ENCODE measurements at regions not wholly inside any gene's neighbourhood (a gene's known extent, or its start where the extent isn't known, plus 50 kb on each side); places are given as distances from the start of the nearest gene placed in this dataset.

DNA sequence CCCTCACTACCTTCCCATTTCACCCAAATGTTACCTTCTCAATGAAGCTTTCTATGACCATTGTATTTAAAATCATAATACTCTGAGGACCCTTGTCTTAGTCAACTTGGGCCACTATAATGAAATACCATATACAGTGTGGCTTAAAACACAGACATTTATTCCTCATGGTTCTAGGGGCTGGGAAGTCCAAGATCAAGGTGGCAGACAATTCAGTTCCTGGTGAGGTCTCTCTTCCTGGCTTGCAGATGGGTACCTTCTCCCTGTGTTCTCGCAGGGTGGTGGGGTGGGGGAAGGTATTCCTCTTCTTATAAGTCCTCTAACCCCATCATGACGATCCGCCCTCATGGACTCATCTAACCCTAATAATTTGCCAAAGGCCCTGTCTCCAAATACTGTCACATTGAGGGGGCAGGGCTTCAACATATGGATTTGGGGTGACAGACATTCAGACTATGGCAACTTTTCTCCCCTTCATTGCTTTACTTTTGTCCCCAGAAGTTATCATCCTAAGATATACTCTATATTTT is 163.7 kb upstream of the PWP1 start:
- intact Hi-C loops (cut with DNase I) = no loop called here
- Histone ChIP-seq H3K27me3 (no peaks in the 10 kb centered on the region), H3K4me3 (no peak overlapping the region), H3K27ac (no peak overlapping the region), H3K9me3 (no peaks in the 10 kb centered on the region), H3K4me1 (no peaks in the 10 kb centered on the region), H3K36me3 (no peaks in the 10 kb centered on the region)
- ATAC-seq = no peak
- TF ChIP-seq, protein P1, sequence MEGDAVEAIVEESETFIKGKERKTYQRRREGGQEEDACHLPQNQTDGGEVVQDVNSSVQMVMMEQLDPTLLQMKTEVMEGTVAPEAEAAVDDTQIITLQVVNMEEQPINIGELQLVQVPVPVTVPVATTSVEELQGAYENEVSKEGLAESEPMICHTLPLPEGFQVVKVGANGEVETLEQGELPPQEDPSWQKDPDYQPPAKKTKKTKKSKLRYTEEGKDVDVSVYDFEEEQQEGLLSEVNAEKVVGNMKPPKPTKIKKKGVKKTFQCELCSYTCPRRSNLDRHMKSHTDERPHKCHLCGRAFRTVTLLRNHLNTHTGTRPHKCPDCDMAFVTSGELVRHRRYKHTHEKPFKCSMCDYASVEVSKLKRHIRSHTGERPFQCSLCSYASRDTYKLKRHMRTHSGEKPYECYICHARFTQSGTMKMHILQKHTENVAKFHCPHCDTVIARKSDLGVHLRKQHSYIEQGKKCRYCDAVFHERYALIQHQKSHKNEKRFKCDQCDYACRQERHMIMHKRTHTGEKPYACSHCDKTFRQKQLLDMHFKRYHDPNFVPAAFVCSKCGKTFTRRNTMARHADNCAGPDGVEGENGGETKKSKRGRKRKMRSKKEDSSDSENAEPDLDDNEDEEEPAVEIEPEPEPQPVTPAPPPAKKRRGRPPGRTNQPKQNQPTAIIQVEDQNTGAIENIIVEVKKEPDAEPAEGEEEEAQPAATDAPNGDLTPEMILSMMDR (IDR thresholded peaks at IDR 0.05) = no peak
- DNase-seq = no peak
- 78 to 93% methylated on average over 3 of the region's 3 CpGs for WGBS, 2 donors
- FAIRE-seq = no peak

DNA sequence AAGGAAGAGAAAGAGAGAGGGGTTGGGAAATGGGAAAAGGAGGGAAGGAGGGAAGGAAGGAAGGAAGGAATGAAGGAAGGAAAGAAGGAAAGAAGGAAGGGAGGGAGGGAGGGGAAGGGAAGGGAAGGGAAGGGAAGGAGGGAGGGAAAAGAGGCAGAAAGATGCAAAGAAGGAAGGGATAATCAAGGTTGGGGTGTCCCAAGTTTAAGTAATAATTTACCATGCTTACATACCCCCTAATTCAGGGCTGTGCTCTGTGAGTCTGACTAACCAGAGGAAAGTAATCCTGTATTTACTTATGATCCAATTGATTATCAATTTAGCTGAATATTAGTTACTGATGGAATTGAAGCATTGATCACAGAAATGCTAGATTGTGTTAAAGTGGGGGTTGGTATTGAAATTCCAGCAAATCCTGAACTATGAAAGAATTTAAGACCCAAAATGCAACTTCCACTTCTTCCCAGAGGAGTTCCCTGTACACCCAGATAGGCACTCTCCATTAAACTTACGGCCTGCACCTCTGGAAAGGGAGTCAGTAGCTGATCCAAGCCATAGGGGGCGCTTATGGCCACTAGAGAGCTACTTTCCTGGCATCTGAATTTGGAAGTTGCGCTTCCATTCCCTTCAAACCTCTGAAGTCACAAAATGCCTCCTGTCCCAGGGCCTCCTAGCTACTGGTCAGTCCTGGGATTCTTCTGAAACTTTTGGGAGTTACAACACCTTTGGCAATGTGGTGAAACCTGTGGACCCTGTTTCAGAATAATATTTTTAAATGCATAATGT is 162.7 kb upstream of the PWP1 start:
- DNase-seq (no peak), FAIRE-seq (no peak), ATAC-seq (no peak)
- no peak overlapping the region for H3K27ac ChIP-seq
- intact Hi-C loops (cut with DNase I) = no loop called here
- no peaks in the 10 kb centered on the region for H3K4me1 ChIP-seq
- H3K9me3 ChIP-seq = no peaks in the 10 kb centered on the region
- TF ChIP-seq, protein P1 (IDR thresholded peaks at IDR 0.05) = no peak
- H3K4me3 ChIP-seq = no peak overlapping the region
- H3K27me3 ChIP-seq = no peaks in the 10 kb centered on the region
- WGBS, 2 donors = 72 to 76% methylated on average over 3 of the region's 3 CpGs
- no peaks in the 10 kb centered on the region for H3K36me3 ChIP-seq

DNA sequence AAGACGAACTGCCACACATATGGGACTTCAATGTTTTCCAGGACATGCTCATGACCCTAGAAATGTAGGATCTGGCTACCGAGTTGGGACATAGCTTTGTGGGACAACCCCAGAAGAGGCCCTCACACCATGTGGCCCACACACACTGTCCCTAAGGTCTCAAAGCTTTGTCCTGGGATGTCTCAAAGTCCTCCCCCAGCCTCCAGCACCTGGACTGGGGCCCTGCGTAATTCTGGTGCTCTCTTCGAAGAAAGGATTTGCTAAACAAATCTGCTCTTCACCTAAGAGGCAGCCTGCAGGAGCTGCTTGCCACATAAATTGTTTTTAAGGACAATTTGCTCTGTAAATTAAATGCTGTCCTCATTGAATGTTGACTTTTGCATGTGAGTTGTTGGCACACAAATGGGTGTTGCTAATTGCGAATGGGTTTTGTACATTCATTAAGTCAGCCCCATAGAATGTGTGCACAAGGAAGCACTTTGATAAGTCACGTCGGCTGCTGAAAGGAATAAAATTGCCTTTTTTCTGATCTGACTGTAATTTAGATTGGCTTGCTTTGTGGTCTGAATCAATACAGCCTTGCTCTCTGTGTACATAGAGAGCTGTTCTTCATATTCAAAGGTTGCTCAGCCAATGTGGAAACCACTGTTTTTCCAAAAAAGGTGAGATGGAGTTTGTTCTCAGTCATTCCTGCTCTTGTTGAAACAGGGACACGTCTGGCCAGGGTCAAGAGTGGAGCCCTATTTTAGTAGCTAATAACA is 161.6 kb upstream of the PWP1 start:
- Histone ChIP-seq H3K36me3 (no peaks in the 10 kb centered on the region), H3K4me1 (no peaks in the 10 kb centered on the region), H3K4me3 (no peak overlapping the region), H3K27ac (no peak overlapping the region), H3K27me3 (no peaks in the 10 kb centered on the region), H3K9me3 (no peaks in the 10 kb centered on the region)
- DNase-seq (no peak), FAIRE-seq (no peak), ATAC-seq (peak in 2 of 4 donors; percentile 48 to 81)
- intact Hi-C loops (cut with DNase I) = no loop called here
- 38 to 47% methylated on average over 8 of the region's 8 CpGs for WGBS, 2 donors
- TF ChIP-seq, protein P1 (IDR thresholded peaks at IDR 0.05) = no peak

DNA sequence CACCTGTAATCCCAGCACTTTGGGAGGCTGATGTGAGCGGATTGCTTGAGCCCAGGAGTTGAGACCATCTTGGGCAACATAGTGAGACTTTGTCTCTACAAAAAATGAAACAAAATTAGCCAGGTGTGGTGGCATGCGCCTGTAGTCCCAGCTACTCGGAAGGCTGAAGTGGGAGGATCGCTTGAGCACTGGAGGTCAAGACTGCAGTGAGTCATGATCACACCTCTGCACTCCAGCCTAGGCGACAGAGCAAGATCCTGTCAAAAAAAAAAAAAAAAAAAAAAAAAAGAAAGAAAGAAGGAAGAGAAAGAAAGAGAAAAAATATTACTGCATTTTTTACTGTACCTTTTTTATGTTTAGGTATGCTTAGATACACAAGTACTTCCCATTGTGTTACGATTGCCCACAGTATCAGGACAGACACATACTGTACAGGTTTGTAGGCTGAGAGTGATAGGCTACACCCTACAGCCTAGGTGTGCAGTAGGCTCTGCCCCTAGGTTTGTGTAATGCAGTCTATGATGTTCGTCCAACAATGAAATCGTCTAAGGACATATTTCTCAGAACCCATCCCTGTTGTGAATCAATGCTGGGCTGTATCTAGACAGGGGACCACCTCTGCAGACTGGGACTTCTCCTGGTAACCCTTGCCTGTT is 160.4 kb upstream of the PWP1 start:
- Histone ChIP-seq H3K4me3 (no peak overlapping the region), H3K27ac (no peak overlapping the region), H3K27me3 (no peaks in the 10 kb centered on the region), H3K4me1 (no peaks in the 10 kb centered on the region), H3K36me3 (no peaks in the 10 kb centered on the region), H3K9me3 (no peaks in the 10 kb centered on the region)
- intact Hi-C loops (cut with DNase I) = no loop called here
- ATAC-seq (no peak), FAIRE-seq (no peak), DNase-seq (no peak)
- WGBS, 2 donors = 69 to 75% methylated on average over 8 of the region's 8 CpGs
- TF ChIP-seq, protein P1 (IDR thresholded peaks at IDR 0.05) = no peak
